ENCODE measurements at regions not wholly inside any gene's neighbourhood (a gene's known extent, or its start where the extent isn't known, plus 50 kb on each side); places are given as distances from the start of the nearest gene placed in this dataset.

- Histone ChIP-seq H3K4me3 (replicated peaks; ENCODE audit: low read depth, low read length) (no peak overlapping the region), H3K27me3 (replicated peaks; ENCODE audit: control insufficient read depth, insufficient read depth, low read length) (no peaks in the 10 kb centered on the region), H3K36me3 (ENCODE audit: control insufficient read depth, insufficient read depth, low read length) (no peaks in the 10 kb centered on the region)
- TF ChIP-seq CTCF (IDR thresholded peaks at IDR 0.05; ENCODE audit: insufficient read depth, low read length, poor library complexity, severe bottlenecking): no peak
- no peak for DNase-seq (ENCODE audit: extremely low read depth, insufficient read length)
Observed at GRCh38 chr20:17024513-17025119, 202.2 kb upstream of the PCSK2 start.

GRCh38 chr20:17026346-17026745, 200.5 kb upstream of the PCSK2 start:
- no peak for TF ChIP-seq CTCF (IDR thresholded peaks at IDR 0.05; ENCODE audit: insufficient read depth, low read length, poor library complexity, severe bottlenecking)
- H3K4me3 ChIP-seq (replicated peaks; ENCODE audit: low read depth, low read length): no peak overlapping the region
- H3K27me3 ChIP-seq (replicated peaks; ENCODE audit: control insufficient read depth, insufficient read depth, low read length): no peaks in the 10 kb centered on the region
- H3K36me3 ChIP-seq (ENCODE audit: control insufficient read depth, insufficient read depth, low read length): no peaks in the 10 kb centered on the region
- no peak for DNase-seq (ENCODE audit: extremely low read depth, insufficient read length)

GRCh38 chr20:17029698-17030097, 197.1 kb upstream of the PCSK2 start:
- DNase-seq (ENCODE audit: extremely low read depth, insufficient read length): no peak

GRCh38 chr20:17036541-17036940, 190.3 kb upstream of the PCSK2 start:
- DNase-seq (ENCODE audit: extremely low read depth, insufficient read length): no peak
- TF ChIP-seq CTCF (IDR thresholded peaks at IDR 0.05; ENCODE audit: insufficient read depth, low read length, poor library complexity, severe bottlenecking): no peak
- Histone ChIP-seq H3K36me3 (ENCODE audit: control insufficient read depth, insufficient read depth, low read length) (no peaks in the 10 kb centered on the region), H3K27me3 (replicated peaks; ENCODE audit: control insufficient read depth, insufficient read depth, low read length) (no peaks in the 10 kb centered on the region), H3K4me3 (replicated peaks; ENCODE audit: low read depth, low read length) (no peak overlapping the region)

More at GRCh38 chr20:17029698-17030097, 197.1 kb upstream of the PCSK2 start:
- no peaks in the 10 kb centered on the region for H3K27me3 ChIP-seq (replicated peaks; ENCODE audit: control insufficient read depth, insufficient read depth, low read length)
- no peak for TF ChIP-seq CTCF (IDR thresholded peaks at IDR 0.05; ENCODE audit: insufficient read depth, low read length, poor library complexity, severe bottlenecking)
- H3K4me3 ChIP-seq (replicated peaks; ENCODE audit: low read depth, low read length): no peak overlapping the region
- H3K36me3 ChIP-seq (ENCODE audit: control insufficient read depth, insufficient read depth, low read length): no peaks in the 10 kb centered on the region

- Histone ChIP-seq H3K27me3 (replicated peaks; ENCODE audit: control insufficient read depth, insufficient read depth, low read length) (no peaks in the 10 kb centered on the region), H3K4me3 (replicated peaks; ENCODE audit: low read depth, low read length) (no peak overlapping the region), H3K36me3 (ENCODE audit: control insufficient read depth, insufficient read depth, low read length) (no peaks in the 10 kb centered on the region)
- no peak for TF ChIP-seq CTCF (IDR thresholded peaks at IDR 0.05; ENCODE audit: insufficient read depth, low read length, poor library complexity, severe bottlenecking)
- DNase-seq (ENCODE audit: extremely low read depth, insufficient read length): no peak
Observed at GRCh38 chr20:17042122-17042521, 184.7 kb upstream of the PCSK2 start.

- Histone ChIP-seq H3K36me3 (ENCODE audit: control insufficient read depth, insufficient read depth, low read length) (no peaks in the 10 kb centered on the region), H3K4me3 (replicated peaks; ENCODE audit: low read depth, low read length) (no peak overlapping the region), H3K27me3 (replicated peaks; ENCODE audit: control insufficient read depth, insufficient read depth, low read length) (no peaks in the 10 kb centered on the region)
- no peak for TF ChIP-seq CTCF (IDR thresholded peaks at IDR 0.05; ENCODE audit: insufficient read depth, low read length, poor library complexity, severe bottlenecking)
- no peak for DNase-seq (ENCODE audit: extremely low read depth, insufficient read length)
Observed at GRCh38 chr20:17043323-17043722, 183.5 kb upstream of the PCSK2 start.

Data from GM06990 (cell line).